B cell (primary cell): ENCODE measurements at regions not wholly inside any gene's neighbourhood (a gene's known extent, or its start where the extent isn't known, plus 50 kb on each side); places are given as distances from the start of the nearest gene placed in this dataset.

Experiments
- ATAC-seq: fragments of 200-7000 bp; cut with Tn5 transposase; one replicate; pipeline ENCODE4 v1.10.0; 2021; ENCODE audit warnings: low read depth, mild to moderate bottlenecking, moderate number of reproducible peaks, moderate library complexity
- CTCF ChIA-PET: fragments of 350-600 bp; sonication (Branson Sonifier 250); formaldehyde crosslinking; loops from one replicate; lab custom pipeline; 2021; ENCODE audit warnings: antibody characterized with exemption, inconsistent platforms; lab: Charles Lee
- POLR2A ChIA-PET: fragments of 350-600 bp; sonication (Branson Sonifier 250); formaldehyde crosslinking; loops from one replicate; lab custom pipeline; 2021; ENCODE audit warnings: antibody characterized with exemption; lab: Charles Lee
- DNase-seq: peaks from one replicate; pipeline ENCODE4 v3.0.0; 2013
- H2AFZ ChIP-seq: 2 replicates; pipeline ENCODE4 v1.6.1; 2012; ENCODE audit warnings: mild to moderate bottlenecking, low read depth, low read length; ENCODE audit not compliant: insufficient read depth, poor library complexity, severe bottlenecking
- H3K27ac ChIP-seq, 2 donors: 1 replicate in 1 of 2; 2 replicates in 1 of 2; pipeline ENCODE4 v1.5.1; 2012 to 2013; ENCODE audit warnings: low read length in 2 of 2, mild to moderate bottlenecking in 2 of 2, moderate library complexity in 1 of 2
- H3K27me3 ChIP-seq, 4 experiments: fragments of 200-600 bp in 1 of 4; sonication (generic) in 1 of 4; replicated peaks in 1 of 4; 1 replicate in 2 of 4; 2 replicates in 2 of 4; pipeline versions ENCODE4 v1.6.1 to v1.7.0; 2013 to 2016; ENCODE audit warnings: low read length in 3 of 4, mild to moderate bottlenecking in 2 of 4, mixed read lengths in 1 of 4, moderate library complexity in 1 of 4; ENCODE audit not compliant: insufficient read depth in 4 of 4, control insufficient read depth in 3 of 4; ENCODE audit errors: control extremely low read depth in 1 of 4
- H3K36me3 ChIP-seq, 2 experiments: replicated peaks in 1 of 2; 1 replicate in 1 of 2; 2 replicates in 1 of 2; pipeline versions ENCODE4 v1.6.1 to v1.7.1; 2013; ENCODE audit warnings: low read length in 1 of 2; ENCODE audit not compliant: insufficient read depth in 2 of 2, control insufficient read depth in 1 of 2; ENCODE audit errors: control extremely low read depth in 1 of 2, extremely low read depth in 1 of 2
- H3K4me1 ChIP-seq, 2 donors: fragments of 200-600 bp in 1 of 2; sonication (generic) in 1 of 2; 1 replicate in 1 of 2; 2 replicates in 1 of 2; pipeline versions ENCODE4 v1.5.1 to v1.6.1; 2013 to 2017; ENCODE audit warnings: low read length in 2 of 2; ENCODE audit not compliant: control insufficient read depth in 2 of 2, insufficient read depth in 2 of 2
- H3K4me2 ChIP-seq: replicated peaks from 2 replicates; pipeline ENCODE3; 2012; ENCODE audit warnings: mild to moderate bottlenecking, low read depth, low read length; ENCODE audit not compliant: poor library complexity, severe bottlenecking
- H3K4me3 ChIP-seq, 5 experiments: fragments of 200-600 bp in 1 of 5; sonication (generic) in 1 of 5; 1 replicate in 3 of 5; 2 replicates in 2 of 5; pipeline versions ENCODE4 v1.5.1 to v1.7.0; 2011 to 2016; ENCODE audit warnings: low read length in 4 of 5, mild to moderate bottlenecking in 4 of 5, low read depth in 2 of 5, control low read depth in 1 of 5, moderate library complexity in 1 of 5; ENCODE audit not compliant: insufficient read depth in 1 of 5; ENCODE audit errors: control extremely low read depth in 1 of 5, extremely low read depth in 1 of 5
- H3K79me2 ChIP-seq: fragments of 200-600 bp; sonication (generic); one replicate; pipeline ENCODE4 v1.6.0; 2016; ENCODE audit warnings: low read length; ENCODE audit not compliant: control insufficient read depth, insufficient read depth
- H3K9ac ChIP-seq: fragments of 200-600 bp; sonication (generic); 2 replicates; pipeline ENCODE4 v1.6.1; 2017; ENCODE audit warnings: mild to moderate bottlenecking, low read length, moderate library complexity
- H3K9me3 ChIP-seq, 3 donors: one replicate each; pipeline versions ENCODE4 v1.6.1 to v1.7.1; 2013; ENCODE audit warnings: low read length in 2 of 3; ENCODE audit not compliant: control insufficient read depth in 2 of 3, insufficient read depth in 1 of 3; ENCODE audit errors: control extremely low read depth in 1 of 3
- H4K20me1 ChIP-seq: 2 replicates; pipeline ENCODE4 v1.6.0; 2012; ENCODE audit warnings: mild to moderate bottlenecking, low read length; ENCODE audit not compliant: insufficient read depth, control insufficient read depth, poor library complexity, severe bottlenecking
- H3K27ac Mint-ChIP-seq: one replicate; pipeline ENCODE4 v1.8.0; 2021; ENCODE audit warnings: mixed read lengths
- H3K27me3 Mint-ChIP-seq: one replicate; pipeline ENCODE4 v1.8.0; 2021; ENCODE audit warnings: mixed read lengths
- H3K4me1 Mint-ChIP-seq: one replicate; pipeline ENCODE4 v1.8.0; 2021; ENCODE audit warnings: mixed read lengths
- H3K4me3 Mint-ChIP-seq: one replicate; pipeline ENCODE4 v1.8.0; 2021; ENCODE audit warnings: mixed read lengths
- H3K9me3 Mint-ChIP-seq: one replicate; pipeline ENCODE4 v1.8.0; 2022; ENCODE audit warnings: mixed read lengths; ENCODE audit not compliant: insufficient read depth
- EZH2 ChIP-seq: IDR thresholded peaks from 2 replicates; pipeline ENCODE4 v1.6.1; 2012; ENCODE audit warnings: borderline replicate concordance, low read depth, mild to moderate bottlenecking, moderate library complexity, low read length; ENCODE audit not compliant: insufficient read depth, poor library complexity, severe bottlenecking
- WGBS: methylation state at CpG from one replicate; pipeline ENCODE4 v1.1.5; 2013; ENCODE audit warnings: missing lambda C conversion rate; ENCODE audit not compliant: insufficient coverage; 5-methylcytosine and 5-hydroxymethylcytosine counted together
- intact Hi-C: fragments of 100-400 bp; cut with micrococcal nuclease; formaldehyde crosslinking; loops from one replicate; pipeline ENCODE4 v1.10.0; 2022
- TF ChIP-seq, protein P1 (sequence below): fragments of 200-600 bp; IDR thresholded peaks from one replicate; pipeline ENCODE4 v1.8.0; 2022; ENCODE audit warnings: antibody characterized with exemption, mild to moderate bottlenecking

DNA sequence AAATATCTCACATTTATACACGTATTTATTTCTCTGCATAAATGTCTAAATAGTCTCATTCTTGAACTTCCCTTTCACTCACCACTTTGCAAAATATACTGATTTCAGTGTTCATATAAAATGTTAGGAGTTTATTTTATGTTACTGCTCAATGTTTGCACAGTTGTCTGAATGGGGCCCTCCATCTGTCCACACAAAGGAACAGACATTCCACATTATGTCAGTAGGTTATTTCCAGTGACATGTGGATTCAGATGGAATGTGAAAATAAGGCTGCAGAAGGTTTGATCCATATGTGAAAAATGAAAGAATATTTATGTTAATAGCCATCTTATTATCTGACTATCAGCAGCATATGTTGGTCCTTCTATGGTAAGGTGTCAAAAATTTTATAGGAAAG lies 994.4 kb upstream of the SEL1L start:
- H3K4me3 Mint-ChIP-seq: no peak overlapping the region
- intact Hi-C loops: no loop called here
- Histone ChIP-seq H3K4me2 (no peak overlapping the region), H3K4me1 (no peaks in the 10 kb centered on the region), H3K9me3 (peaks cover 0 to 3% (median 2%) of the 10 kb centered on the region in 3 donors), H2AFZ (no peak overlapping the region), H3K4me3 (no peak overlapping the region), H3K9ac (no peak overlapping the region), H3K36me3 (no peaks in the 10 kb centered on the region), H3K79me2 (no peaks in the 10 kb centered on the region), H3K27ac (no peak overlapping the region), H4K20me1 (no peaks in the 10 kb centered on the region), H3K27me3 (no peaks in the 10 kb centered on the region)
- TF ChIP-seq EZH2: no peak
- TF ChIP-seq, protein P1, sequence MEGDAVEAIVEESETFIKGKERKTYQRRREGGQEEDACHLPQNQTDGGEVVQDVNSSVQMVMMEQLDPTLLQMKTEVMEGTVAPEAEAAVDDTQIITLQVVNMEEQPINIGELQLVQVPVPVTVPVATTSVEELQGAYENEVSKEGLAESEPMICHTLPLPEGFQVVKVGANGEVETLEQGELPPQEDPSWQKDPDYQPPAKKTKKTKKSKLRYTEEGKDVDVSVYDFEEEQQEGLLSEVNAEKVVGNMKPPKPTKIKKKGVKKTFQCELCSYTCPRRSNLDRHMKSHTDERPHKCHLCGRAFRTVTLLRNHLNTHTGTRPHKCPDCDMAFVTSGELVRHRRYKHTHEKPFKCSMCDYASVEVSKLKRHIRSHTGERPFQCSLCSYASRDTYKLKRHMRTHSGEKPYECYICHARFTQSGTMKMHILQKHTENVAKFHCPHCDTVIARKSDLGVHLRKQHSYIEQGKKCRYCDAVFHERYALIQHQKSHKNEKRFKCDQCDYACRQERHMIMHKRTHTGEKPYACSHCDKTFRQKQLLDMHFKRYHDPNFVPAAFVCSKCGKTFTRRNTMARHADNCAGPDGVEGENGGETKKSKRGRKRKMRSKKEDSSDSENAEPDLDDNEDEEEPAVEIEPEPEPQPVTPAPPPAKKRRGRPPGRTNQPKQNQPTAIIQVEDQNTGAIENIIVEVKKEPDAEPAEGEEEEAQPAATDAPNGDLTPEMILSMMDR: no peak
- H3K27me3 Mint-ChIP-seq: no peaks in the 10 kb centered on the region
- ChIA-PET CTCF (no interaction called here), POLR2A (no interaction called here)
- peaks cover 16% of the 10 kb centered on the region for H3K9me3 Mint-ChIP-seq
- DNase-seq (no peak), ATAC-seq (no peak)
- H3K27ac Mint-ChIP-seq: no peak overlapping the region
- no peaks in the 10 kb centered on the region for H3K4me1 Mint-ChIP-seq
- WGBS: no CpG with 5 or more reads among the region's 1 CpG

GRCh38 chr14:82533351-82533750 lies 999.7 kb upstream of the SEL1L start:
- Histone ChIP-seq H4K20me1 (no peaks in the 10 kb centered on the region), H2AFZ (no peak overlapping the region), H3K4me2 (no peak overlapping the region), H3K9me3 (peaks cover 0 to 3% (median 0%) of the 10 kb centered on the region in 3 donors), H3K27me3 (no peaks in the 10 kb centered on the region), H3K27ac (no peak overlapping the region), H3K79me2 (no peaks in the 10 kb centered on the region), H3K4me1 (no peaks in the 10 kb centered on the region), H3K4me3 (no peak overlapping the region), H3K36me3 (no peaks in the 10 kb centered on the region), H3K9ac (no peak overlapping the region)
- CTCF ChIA-PET: no interaction called here
- 45% methylated on average over 2 of the region's 2 CpGs for WGBS
- no peak for ATAC-seq
- H3K4me1 Mint-ChIP-seq: no peaks in the 10 kb centered on the region
- no peak overlapping the region for H3K4me3 Mint-ChIP-seq
- intact Hi-C loops: no loop called here
- H3K9me3 Mint-ChIP-seq: peaks cover 7% of the 10 kb centered on the region
- no peak for TF ChIP-seq EZH2
- TF ChIP-seq, protein P1: no peak
- DNase-seq: no peak
- H3K27me3 Mint-ChIP-seq: no peaks in the 10 kb centered on the region
- POLR2A ChIA-PET: no interaction called here
- H3K27ac Mint-ChIP-seq: no peak overlapping the region
